NCI-H2107 treated with DMSO at 0.1 percent for 48 hours (cell line): ENCODE measurements at regions not wholly inside any gene's neighbourhood (a gene's known extent, or its start where the extent isn't known, plus 50 kb on each side); places are given as distances from the start of the nearest gene placed in this dataset.

ENCODE experiments used
- DNase-seq: peaks from one replicate; lab custom pipeline; 2025; ENCODE audit not compliant: unreplicated experiment; lab: John Stamatoyannopoulos, UW

- DNase-seq: no peak
These were observed 1151.9 kb downstream of the BRD1 start for GRCh38 chr22:48675830-48676145.

- DNase-seq: no peak
These were observed 1152.4 kb downstream of the BRD1 start for GRCh38 chr22:48675141-48675829.

GRCh38 chr22:48673806-48674500 lies 1153.7 kb downstream of the BRD1 start:
- DNase-seq: no peak

- no peak for DNase-seq
These were observed 1155.3 kb downstream of the BRD1 start for GRCh38 chr22:48672387-48672786.

GRCh38 chr22:48670731-48671130 lies 1156.9 kb downstream of the BRD1 start:
- DNase-seq: no peak

GRCh38 chr22:48669986-48670716 lies 1157.5 kb downstream of the BRD1 start:
- no peak for DNase-seq

GRCh38 chr22:48669226-48669625 lies 1158.4 kb downstream of the BRD1 start:
- no peak for DNase-seq

GRCh38 chr22:48667289-48667688 lies 1160.4 kb downstream of the BRD1 start:
- no peak for DNase-seq

- DNase-seq: no peak
These were observed 1161.1 kb downstream of the BRD1 start for GRCh38 chr22:48666620-48667019.

GRCh38 chr22:48665311-48665995 lies 1162.2 kb downstream of the BRD1 start:
- DNase-seq: no peak

GRCh38 chr22:48664586-48664985 lies 1163.1 kb downstream of the BRD1 start:
- DNase-seq: no peak

- no peak for DNase-seq
These were observed 1164.4 kb downstream of the BRD1 start for GRCh38 chr22:48663297-48663696.

- DNase-seq: no peak
These were observed 1165.1 kb downstream of the BRD1 start for GRCh38 chr22:48662476-48663135.

GRCh38 chr22:48661984-48662383 lies 1165.7 kb downstream of the BRD1 start:
- DNase-seq: no peak

GRCh38 chr22:48660790-48661740 lies 1166.6 kb downstream of the BRD1 start:
- no peak for DNase-seq

GRCh38 chr22:48660104-48660789 lies 1167.4 kb downstream of the BRD1 start:
- DNase-seq: no peak

GRCh38 chr22:48659404-48659996 lies 1168.2 kb downstream of the BRD1 start:
- no peak for DNase-seq

- no peak for DNase-seq
These were observed 1168.8 kb downstream of the BRD1 start for GRCh38 chr22:48658871-48659270.

- no peak for DNase-seq
These were observed 1169.4 kb downstream of the BRD1 start for GRCh38 chr22:48658246-48658645.
